ENCODE measurements at regions not wholly inside any gene's neighbourhood (a gene's known extent, or its start where the extent isn't known, plus 50 kb on each side); places are given as distances from the start of the nearest gene placed in this dataset.

GRCh38 chr10:78473006-78473405, 439.3 kb downstream of the RPS24 start:
- TF ChIP-seq CEBPB (IDR thresholded peaks at IDR 0.05) (no peak), CREB1 (IDR thresholded peaks at IDR 0.05; ENCODE audit: low read depth) (no peak), EP300 (IDR thresholded peaks at IDR 0.05; ENCODE audit: borderline replicate concordance) (no peak), YY1 (IDR thresholded peaks at IDR 0.05; ENCODE audit: low read depth) (no peak), REST (IDR thresholded peaks at IDR 0.05; ENCODE audit: low read depth) (no peak), RAD21 (IDR thresholded peaks at IDR 0.05; ENCODE audit: low read depth) (no peak), TAF1 (IDR thresholded peaks at IDR 0.05; ENCODE audit: low read depth) (no peak)

Data from Ishikawa (cell line).